ENCODE measurements at regions not wholly inside any gene's neighbourhood (a gene's known extent, or its start where the extent isn't known, plus 50 kb on each side); places are given as distances from the start of the nearest gene placed in this dataset.
A peak's percentile ranks its signal among the peaks of the same experiment; 100 is the strongest.

DNA sequence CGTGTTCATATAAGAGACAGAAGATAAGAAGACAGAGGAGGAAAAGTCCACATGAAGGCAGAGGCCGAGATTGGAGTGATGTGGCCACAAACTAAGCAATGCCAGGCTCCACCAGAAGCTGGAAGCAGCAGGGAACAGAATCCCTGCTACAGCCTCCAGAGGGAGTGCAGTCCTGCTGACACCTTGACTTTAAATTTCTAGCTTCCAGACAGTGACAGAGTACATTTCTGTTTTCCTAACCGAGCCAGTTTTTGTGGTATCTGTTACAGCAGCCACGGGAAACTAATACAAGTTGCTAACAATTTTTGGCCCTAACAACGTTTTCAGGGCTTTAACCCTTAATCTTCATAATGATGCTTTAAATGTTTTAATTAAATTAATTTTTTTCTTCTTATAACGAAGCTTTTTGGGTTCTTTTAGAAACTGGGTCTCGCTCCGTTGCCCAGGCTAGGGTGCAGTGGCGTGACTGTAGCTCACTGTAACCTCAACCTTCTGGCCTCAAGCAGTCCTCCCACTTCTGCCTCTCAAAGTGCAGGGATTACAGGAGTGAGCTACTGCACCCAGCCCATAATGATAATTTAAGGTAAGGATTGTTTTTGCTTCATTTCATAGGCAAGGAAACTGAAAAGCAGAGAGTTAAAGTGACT lies 202.3 kb upstream of the PROK2 start:
- no peak for DNase-seq (ENCODE audit: low read depth in 4 of 4, low spot score in 1 of 4)

DNA sequence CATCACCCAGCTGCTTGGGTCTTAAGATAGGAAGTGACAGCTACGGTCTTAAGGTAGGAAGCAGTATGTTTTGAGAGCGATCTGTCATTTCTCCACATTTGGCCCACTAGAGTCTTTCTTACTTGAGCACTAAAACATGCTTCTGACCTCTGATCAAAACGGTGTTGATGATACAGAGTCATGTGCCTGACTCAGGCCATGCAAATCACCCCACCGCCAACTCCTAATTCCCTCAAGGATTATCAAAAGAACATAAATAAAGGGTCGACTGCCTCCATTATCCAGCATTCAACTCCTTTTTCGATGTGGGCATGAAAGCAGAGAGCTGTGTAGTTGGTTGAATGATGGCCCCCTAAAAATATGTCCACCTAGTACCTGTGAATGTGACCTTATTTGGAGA lies 201.7 kb upstream of the PROK2 start:
- DNase-seq (ENCODE audit: low read depth in 4 of 4, low spot score in 1 of 4) = no peak

DNA sequence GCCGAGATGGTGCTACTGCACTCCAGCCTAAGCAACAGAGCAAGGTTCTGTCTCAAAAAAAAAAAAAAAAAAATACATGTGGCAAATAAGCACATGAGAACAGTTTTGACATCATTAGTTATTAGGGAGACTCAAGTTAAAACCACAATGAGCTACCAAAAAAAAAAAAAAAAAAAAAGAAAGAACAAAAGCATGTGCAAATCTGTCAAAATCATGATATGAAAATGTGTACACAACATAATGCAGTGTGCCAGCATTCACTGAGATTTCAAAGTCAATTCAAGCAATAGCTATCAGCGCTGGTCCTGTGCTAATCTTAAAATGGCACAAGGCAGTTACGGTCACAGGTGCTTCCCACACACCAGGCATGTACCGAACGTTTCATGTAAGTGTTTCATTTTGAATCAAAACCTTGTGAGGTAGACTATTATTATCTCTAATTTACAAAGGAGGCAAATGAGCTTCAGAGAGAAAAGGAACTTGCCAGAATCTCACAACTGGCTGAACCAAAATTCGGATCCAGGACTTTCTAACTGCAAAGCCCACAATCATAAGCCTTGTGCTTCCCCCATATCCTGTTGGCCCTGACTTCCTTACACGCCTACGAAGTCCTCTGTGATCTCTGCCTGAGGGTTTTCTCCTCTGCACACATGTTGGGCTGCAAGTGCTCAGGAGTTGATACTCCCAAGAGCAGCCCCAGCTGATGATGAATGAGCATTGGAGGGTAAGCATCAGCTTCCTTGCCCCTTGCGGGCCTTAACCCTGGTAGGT lies 200.1 kb upstream of the PROK2 start:
- peak in 2 of 4 experiments; percentile 10 to 29 for DNase-seq (ENCODE audit: low read depth in 4 of 4, low spot score in 1 of 4)

DNA sequence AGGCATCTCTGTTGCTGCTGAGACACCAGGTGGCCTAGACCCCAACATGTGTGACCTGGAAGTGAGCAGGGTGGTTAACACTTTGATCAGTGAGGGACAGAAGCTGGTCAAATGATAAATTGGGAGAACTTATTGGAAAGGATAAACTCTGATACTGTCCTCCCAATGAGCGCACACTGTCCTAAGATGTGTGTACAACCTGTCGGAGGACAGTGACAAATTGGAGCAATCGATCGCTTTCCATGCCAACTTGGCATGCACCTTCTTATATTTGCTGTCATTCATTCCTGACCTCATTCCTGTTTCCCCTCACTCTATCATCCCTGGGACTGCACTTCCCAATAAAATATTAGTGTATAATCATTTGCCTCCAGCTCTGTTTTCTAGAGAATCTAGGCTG lies 198.7 kb upstream of the PROK2 start:
- DNase-seq (ENCODE audit: low read depth in 4 of 4, low spot score in 1 of 4) = no peak

DNA sequence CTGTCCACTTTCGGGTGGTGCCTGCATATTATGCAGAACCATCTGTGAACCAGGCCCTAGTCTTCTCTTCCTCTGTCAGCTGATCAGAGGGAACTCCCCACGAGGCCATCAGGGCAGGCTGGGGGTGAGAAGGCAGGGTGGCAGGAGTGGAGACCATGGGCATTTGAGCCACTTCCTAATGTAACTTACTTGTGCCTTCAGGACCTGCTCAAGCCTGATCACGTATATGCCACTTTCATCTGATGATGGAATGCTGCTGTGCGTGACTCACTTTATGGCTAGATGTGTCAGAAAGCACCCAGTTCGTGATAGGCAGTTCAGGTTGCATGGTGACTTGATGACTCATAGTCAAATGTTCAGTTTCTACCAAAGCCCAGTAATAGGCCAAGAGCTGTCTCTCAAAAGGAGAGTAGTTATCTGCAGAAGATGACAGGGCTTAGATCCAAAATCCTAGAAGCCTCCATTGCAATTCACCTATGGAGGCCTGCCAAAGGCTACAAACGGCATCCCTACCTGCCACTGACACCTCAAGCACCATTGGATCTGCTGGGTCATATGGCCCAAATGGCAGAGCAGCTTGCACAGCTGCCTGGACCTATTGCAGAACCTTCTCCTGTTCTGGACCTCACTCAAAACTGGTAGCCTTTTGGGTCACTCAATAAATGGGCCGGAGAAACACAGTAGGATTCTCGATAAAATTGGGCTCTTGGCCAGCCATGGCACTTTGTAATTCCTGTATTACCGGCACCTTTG lies 197.7 kb upstream of the PROK2 start:
- DNase-seq (ENCODE audit: low read depth in 4 of 4, low spot score in 1 of 4) = peak in 3 of 4 experiments; percentile 26 to 39 (median 28)

DNA sequence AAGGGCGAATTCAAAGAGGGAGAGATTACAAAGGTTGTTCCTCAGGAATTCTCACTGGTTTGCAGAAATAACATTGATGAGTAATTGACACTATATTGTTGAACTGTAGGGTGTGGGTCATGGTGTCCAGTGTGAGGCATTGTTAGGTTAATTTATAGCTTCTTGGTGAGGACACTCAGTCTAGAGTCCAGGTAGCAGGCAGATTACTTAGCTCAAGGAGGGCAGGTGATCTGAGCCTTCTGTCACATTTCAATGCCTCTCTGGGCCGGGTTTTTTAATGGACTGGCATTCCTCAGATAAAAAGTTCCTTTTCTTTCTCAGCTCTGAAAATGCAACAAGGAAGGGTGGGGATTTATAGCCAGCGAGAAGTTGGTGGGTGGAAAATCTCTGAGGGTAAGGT lies 194.2 kb upstream of the PROK2 start:
- no peak for DNase-seq (ENCODE audit: low read depth in 4 of 4, low spot score in 1 of 4)

DNA sequence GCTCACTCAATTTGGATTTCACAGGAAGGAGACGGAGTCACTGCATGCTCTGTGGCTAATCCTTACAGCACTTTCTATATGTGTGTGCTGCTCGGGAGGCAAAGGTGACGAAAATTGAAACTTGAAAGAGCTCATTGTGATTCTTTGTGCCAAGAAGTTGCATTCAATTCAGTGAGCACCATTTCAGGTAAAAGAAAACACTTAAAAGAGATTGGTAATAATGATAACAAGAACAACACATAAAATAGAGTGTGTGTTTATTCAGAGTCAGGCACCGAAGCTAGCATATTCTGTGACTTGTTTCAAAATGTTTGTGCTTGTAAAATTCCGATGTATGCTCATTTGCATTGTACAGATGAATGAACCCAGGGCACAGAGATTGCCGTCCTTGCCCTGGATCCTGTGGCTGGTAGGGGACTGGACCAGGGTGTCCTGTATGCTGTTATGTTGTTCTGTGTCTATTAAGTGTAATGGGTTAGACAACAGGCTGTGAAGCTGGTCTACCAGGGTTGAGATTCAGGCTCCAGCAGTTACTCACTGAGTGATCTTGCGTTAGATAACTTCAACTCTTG lies 193.3 kb upstream of the PROK2 start:
- no peak for DNase-seq (ENCODE audit: low read depth in 4 of 4, low spot score in 1 of 4)

DNA sequence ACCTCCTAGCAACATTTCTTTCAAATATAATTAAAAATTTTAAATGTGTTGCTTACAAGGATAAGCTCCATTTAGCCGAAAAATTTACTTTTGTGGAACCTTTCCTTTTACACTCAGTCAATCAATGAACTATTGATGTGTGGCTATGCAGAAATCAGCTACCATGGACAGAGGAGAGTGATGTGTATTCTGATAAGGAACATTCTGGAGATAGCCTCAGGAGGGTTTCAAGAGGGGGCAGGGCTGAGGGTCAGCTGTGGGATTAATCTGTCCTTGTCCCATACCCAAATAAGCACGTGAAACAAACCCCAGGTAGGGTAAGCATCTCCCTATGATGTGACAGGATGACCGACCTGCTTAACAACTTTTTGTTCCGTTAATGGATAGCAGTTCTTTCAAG lies 192.6 kb upstream of the PROK2 start:
- no peak for DNase-seq (ENCODE audit: low read depth in 4 of 4, low spot score in 1 of 4)

DNA sequence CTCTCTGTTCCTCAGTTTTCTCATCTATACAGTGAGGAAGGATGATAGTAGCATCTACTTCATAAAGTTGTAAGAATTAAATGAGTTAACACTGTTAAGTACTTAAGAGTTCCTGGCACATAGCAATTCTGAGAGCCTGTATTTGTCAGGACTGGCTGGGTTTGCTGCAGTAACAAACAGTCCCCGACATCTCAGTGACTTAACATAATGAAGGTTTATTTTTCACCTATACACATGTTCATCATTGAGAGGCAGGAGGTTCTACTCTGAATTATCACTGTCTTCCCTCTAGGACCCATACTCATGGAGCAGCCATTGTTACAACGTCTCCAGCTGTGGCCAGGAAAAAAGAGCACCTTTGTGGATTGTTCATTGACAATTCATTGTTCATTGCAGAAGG lies 190.6 kb upstream of the PROK2 start:
- no peak for DNase-seq (ENCODE audit: low read depth in 4 of 4, low spot score in 1 of 4)

DNA sequence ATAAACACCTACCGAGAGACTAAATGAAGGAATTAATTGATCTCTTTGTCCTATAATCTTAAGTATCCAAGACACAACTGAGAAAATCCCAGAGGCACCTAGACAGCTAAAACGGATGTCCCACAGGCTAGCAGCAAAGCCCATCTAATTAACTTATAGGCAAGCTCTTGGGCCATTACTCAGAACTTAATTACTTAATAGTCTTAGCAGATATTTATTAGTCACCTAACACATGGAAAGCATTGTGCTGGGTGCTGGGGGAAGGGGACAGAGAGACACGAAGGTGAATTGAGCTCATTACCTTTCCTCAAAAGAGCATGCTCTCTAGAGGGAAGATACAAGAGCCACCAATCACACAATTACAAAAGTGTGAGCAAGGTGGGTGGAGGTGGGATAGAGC lies 189.8 kb upstream of the PROK2 start:
- DNase-seq (ENCODE audit: low read depth in 4 of 4, low spot score in 1 of 4) = no peak

DNA sequence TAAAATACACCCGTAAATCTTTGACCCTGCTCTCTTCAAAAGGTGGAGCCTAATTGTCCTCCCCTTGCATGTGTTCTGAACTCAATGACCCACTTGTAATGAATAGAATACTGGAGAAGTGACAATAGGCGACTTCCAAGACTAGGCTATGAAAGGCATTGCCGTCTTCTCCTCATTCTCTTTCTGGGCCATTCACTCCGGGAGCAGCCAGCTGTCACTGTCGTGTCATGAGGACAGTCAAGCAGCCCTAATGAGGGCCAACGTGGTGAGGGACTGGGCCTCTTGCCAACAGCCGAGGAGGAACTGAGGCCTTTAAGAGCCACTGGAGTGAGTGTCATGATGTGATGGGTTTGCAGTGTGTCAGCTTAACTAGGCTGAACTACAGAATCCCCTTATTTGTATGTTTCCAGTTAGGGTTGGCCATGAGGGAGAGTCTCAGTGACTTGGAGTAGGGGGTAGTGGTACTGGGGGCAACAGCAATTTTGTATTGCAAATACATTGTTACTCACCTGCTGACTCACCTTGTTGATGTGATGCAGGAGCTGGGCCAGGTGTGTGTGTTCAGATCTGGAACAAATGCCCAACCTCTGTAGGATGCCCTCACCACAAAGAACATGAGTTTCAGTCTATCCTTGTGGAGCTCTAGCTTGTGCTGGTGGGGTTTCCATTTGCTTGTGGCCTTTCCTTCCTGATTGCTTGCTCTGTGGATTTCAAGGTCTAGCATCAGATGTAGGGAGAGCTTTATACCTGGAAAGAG lies 188.5 kb upstream of the PROK2 start:
- DNase-seq (ENCODE audit: low read depth in 4 of 4, low spot score in 1 of 4) = no peak

DNA sequence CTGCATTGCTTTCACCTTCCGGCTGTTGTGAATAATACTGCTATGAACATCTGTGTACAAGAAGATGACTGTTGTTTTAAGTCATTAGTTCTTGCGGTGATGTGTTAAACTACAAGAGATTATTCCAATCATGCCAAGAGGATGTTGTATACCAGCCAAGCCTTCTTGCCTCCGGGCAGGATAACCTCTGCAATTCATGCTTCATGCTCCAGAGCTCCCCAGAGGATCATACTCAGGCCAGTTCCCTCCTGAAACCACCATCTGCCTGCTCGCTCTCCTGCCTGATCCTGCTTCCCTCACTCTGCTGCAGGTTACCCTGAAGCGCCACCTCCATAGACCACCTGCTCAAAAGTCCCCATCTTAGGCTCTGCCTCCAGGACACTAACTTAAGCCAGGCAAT lies 187.1 kb upstream of the PROK2 start:
- no peak for DNase-seq (ENCODE audit: low read depth in 4 of 4, low spot score in 1 of 4)

DNA sequence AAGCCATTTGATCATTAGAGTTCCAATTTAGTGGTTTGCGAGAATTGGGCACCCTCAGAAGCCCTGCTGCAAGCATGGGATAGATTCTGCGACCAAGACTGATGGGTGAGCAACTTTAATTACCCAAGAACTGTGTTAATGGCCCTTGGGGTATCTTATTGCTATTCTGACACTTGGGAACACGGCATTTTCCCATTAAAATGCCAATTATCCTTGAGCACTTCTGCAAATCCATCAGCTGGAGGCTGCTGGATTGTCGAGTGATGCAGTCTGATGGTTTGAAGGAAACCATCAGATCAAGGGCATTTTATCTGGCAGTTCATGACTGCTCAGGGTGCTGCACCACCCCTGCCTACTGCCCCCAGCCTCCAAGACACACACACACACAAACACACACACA lies 183.6 kb upstream of the PROK2 start:
- DNase-seq (ENCODE audit: low read depth in 4 of 4, low spot score in 1 of 4) = no peak

DNA sequence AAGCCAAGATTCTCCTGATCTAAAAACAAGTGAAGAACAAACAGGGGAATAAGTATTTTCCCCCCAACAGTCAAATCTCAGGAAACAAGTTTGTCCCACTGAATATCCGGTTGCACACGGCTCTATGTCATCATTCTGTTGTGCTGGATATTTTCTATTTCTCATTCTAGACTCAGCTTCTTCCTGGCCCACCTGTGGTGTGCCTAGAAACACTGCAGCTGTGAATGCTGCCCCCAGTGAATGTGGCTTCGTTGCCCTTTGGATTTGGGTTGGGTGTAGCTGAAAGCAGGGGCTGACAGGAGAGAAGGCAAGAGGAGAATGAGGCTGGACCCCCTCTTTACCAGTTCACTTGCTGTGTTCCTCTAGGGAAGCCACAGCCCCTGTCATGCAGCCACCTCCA lies 181.2 kb upstream of the PROK2 start:
- no peak for DNase-seq (ENCODE audit: low read depth in 4 of 4, low spot score in 1 of 4)

DNA sequence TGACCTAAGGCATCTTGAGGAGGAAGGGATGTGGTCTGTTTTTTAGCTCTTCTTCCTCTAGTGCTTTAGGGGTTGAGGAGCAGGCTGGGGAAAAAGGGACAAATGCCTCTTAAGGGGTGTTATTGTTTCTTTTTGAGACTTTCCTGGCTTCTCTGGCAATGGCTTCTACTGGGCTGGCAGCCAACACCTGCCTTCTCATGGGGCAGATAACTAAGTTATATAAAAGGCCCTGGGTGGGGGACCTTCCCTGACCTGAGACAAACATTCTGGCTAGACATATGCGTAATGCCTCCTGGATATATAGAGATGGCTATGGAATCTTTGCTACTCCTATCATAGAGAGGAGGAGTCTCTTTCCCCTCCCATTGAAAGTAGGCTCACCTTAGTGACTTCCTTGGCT lies 179.2 kb upstream of the PROK2 start:
- DNase-seq (ENCODE audit: low read depth in 4 of 4, low spot score in 1 of 4) = no peak

DNA sequence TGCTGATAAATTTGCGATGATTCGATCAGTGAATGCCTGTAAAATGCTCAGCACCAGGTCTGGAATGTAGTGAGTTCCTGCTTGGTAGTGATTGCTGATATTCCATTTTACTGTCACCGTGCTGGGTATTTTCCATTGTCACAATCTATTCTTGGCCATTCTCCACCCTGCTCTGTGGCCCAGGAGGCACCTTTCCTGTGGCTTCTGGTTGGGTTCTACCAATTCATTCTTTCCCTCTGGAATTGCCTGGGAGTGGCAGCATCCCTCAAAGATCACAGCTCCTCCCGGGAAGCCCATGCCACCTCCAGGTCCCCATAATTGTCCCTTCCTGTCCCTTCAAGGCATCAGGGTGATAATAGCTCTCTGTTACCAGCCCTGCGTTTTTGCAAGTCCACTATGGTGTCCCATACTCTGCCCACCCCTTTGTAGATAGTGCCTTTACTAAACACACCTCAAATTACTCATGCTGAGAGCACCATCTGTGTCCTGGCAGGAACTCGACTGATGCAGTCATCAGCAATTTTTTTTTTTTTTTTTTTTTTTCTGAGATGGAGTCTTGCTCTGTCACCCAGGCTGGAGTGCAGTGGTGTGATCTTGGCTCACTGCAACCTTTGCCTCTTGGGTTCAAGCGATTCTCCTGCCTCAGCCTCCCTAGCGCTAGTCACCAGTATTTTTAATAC lies 177.8 kb upstream of the PROK2 start:
- no peak for DNase-seq (ENCODE audit: low read depth in 4 of 4, low spot score in 1 of 4)

DNA sequence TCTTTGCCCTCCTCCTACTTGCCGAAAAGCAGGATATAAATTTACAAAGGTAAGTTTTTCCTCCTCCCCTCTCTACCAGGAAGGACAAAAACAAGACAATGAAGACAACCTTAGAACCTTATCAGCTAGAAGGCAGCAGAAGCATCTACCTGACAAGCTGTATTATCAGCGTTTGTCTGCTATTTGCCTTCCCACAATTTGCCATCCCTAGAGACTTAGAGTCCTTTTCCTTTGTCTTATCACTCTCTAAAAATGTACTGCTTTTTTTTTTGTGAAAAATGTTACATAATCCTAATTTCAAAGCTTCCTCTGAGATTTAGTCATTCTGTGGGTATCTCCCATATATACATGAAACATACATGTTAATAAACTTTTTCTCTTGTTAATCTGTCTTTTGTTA lies 176.9 kb upstream of the PROK2 start:
- no peak for DNase-seq (ENCODE audit: low read depth in 4 of 4, low spot score in 1 of 4)

DNA sequence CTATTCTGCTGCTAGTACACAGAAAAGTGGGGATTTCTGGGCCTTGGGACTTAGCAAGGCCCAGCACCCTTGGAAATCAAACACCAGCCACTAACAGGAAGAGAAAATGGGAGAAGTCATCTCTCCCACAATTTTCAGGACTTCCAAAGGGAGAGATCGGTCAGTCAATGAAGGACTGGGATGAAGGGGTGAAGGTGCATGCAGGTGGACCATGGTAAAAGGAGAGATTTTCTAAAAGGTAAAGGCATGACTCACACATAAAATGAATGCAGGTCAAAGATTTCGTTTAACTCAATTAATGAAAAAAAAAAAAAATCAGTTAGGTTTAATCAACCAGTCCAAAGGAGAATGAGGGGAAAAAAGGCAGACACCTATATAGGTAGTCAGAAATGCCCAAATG lies 176.4 kb upstream of the PROK2 start:
- no peak for DNase-seq (ENCODE audit: low read depth in 4 of 4, low spot score in 1 of 4)

DNA sequence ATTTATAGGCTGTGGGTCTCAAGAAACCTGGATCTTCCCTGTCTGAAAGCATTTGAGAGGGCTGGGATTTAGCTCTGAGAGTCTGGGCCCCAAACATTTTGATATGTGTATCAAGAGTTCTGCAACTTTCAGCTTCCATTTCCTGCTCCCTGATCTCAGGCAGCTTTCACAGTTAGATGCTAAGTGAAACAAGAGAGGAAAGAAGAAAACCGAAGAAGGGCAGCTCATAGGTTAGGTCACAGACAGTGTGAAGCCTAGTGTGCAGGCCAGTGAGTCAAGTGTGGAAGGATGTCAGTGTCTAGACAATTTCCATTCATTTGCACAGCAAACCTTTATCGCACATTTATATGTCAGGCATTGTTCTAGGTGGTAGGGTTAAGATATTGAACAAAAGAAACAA lies 173.6 kb upstream of the PROK2 start:
- no peak for DNase-seq (ENCODE audit: low read depth in 4 of 4, low spot score in 1 of 4)

DNA sequence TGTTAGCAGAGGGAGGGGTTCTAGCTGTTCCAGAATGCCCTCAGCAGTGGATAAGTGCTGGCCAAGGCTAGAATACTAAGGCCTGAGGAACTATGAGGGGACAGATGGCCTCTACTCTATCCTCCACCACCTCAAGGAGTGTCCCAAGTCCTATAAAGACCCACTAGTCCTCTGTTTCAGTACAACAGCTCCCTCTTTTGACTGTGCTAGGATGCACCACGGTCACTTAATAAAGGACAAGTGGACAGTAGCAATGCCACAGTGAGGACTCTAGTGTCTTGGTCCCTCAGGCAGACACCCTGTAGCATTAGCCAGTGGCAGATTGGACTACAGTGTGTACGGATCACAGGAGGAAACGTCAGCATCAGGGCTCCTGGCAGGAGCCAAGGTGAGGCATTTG lies 171.8 kb upstream of the PROK2 start:
- DNase-seq (ENCODE audit: low read depth in 4 of 4, low spot score in 1 of 4) = no peak

DNA sequence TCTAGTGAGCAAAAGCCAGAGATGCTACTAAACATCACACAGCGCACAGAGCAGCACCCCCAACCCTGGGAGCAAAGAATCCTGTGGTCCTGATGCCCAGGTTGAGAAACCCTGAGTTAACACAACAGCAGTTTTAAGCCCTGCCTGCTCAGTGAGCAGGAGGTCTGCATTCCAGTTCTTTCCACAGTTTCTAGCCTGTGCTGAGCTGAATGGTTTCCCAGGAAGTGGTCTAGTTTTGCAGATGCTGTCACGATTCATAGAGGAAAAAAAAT lies 171.1 kb upstream of the PROK2 start:
- no peak for DNase-seq (ENCODE audit: low read depth in 4 of 4, low spot score in 1 of 4)
